HepG2 (cell line): ENCODE measurements at regions not wholly inside any gene's neighbourhood (a gene's known extent, or its start where the extent isn't known, plus 50 kb on each side); places are given as distances from the start of the nearest gene placed in this dataset.

ENCODE experiments used
- ATAC-seq: fragments of 200-7000 bp; cut with Tn5 transposase; 3 replicates; pipeline ENCODE4 v1.9.1; 2020; ENCODE audit warnings: mild to moderate bottlenecking, moderate library complexity
- BruUV-seq: library from RNA; stranded (reverse); fragments of 400-500 nt; replicated peaks from 2 replicates; lab custom pipeline; 2021; lab: Mats Ljungman, UMichigan
- CTCF ChIA-PET: fragments of 300-600 bp; formaldehyde crosslinking; extraction: SDS; loops from one replicate; lab custom pipeline; 2021; ENCODE audit warnings: low total read pairs, inconsistent platforms, low intra/inter-chr PET ratio; lab: Yijun Ruan, JAX
- POLR2A ChIA-PET: fragments of 350-600 bp; sonication (Branson Sonifier 250); formaldehyde crosslinking; loops from one replicate; lab custom pipeline; 2020; ENCODE audit warnings: antibody characterized with exemption, inconsistent platforms; lab: Yijun Ruan, JAX
- DNase-seq: peaks from one replicate; pipeline ENCODE4 v3.0.0-alpha.2; 2015; ENCODE audit warnings: low spot score
- FAIRE-seq: peaks from 3 replicates; lab custom pipeline; 2011; peaks lifted over from hg19 to GRCh38; lab: Jason Lieb, UNC
- H2AFZ ChIP-seq: one replicate; pipeline ENCODE4 v1.6.1; 2011; ENCODE audit warnings: low read length, inconsistent platforms
- H3K27ac ChIP-seq: fragments of 300-600 bp; 3 replicates; pipeline ENCODE4 v1.8.0; 2011; ENCODE audit warnings: mixed run types, mild to moderate bottlenecking, mixed read lengths, low read length, inconsistent platforms; ENCODE audit not compliant: insufficient read depth; ENCODE audit errors: extremely low read length
- H3K27me3 ChIP-seq, 2 experiments: fragments of 200-600 bp in 1 of 2; 2 replicates in 1 of 2; 3 replicates in 1 of 2; pipeline versions ENCODE4 v1.6.0 to v1.8.0; 2011; ENCODE audit warnings: low read length in 2 of 2, mild to moderate bottlenecking in 2 of 2, moderate library complexity in 2 of 2, inconsistent platforms in 1 of 2; ENCODE audit not compliant: insufficient read depth in 2 of 2, control insufficient read depth in 1 of 2
- H3K36me3 ChIP-seq, 2 experiments: fragments of 200-600 bp in 1 of 2; replicated peaks in 1 of 2; 2 replicates in 1 of 2; 3 replicates in 1 of 2; pipeline versions ENCODE4 v1.5.1 to v1.8.0; 2011; ENCODE audit warnings: low read length in 2 of 2, inconsistent platforms in 1 of 2; ENCODE audit not compliant: insufficient read depth in 2 of 2, control insufficient read depth in 1 of 2
- H3K4me1 ChIP-seq: 2 replicates; pipeline ENCODE4 v1.5.1; 2012; ENCODE audit warnings: low read length, inconsistent platforms; ENCODE audit not compliant: insufficient read depth
- H3K4me2 ChIP-seq: 2 replicates; pipeline ENCODE4 v1.6.0; 2011; ENCODE audit warnings: low read depth, low read length, inconsistent platforms
- H3K4me3 ChIP-seq, 3 experiments: fragments of 200-600 bp in 1 of 3; sonication (generic), shearing (Covaris generic) in 1 of 3; replicated peaks in 1 of 3; 2 replicates each; pipeline ENCODE4 v1.5.1; 2011 to 2016; ENCODE audit warnings: low read length in 3 of 3, inconsistent platforms in 2 of 3, low read depth in 2 of 3, mild to moderate bottlenecking in 2 of 3, control low read depth in 1 of 3, mixed read lengths in 1 of 3; ENCODE audit not compliant: insufficient read depth in 1 of 3
- H3K79me2 ChIP-seq: one replicate; pipeline ENCODE4 v1.6.1; 2011; ENCODE audit warnings: low read length, inconsistent platforms; ENCODE audit not compliant: insufficient read depth
- H3K9ac ChIP-seq: 2 replicates; pipeline ENCODE4 v1.6.0; 2011; ENCODE audit warnings: mild to moderate bottlenecking, low read depth, low read length, inconsistent platforms; ENCODE audit not compliant: insufficient read depth
- H3K9me3 ChIP-seq: 2 replicates; pipeline ENCODE4 v1.5.1; 2012; ENCODE audit warnings: mild to moderate bottlenecking, low read length
- H4K20me1 ChIP-seq: 2 replicates; pipeline ENCODE4 v1.6.0; 2011; ENCODE audit warnings: inconsistent platforms, mild to moderate bottlenecking, low read length, moderate library complexity; ENCODE audit not compliant: insufficient read depth
- ARNTL ChIP-seq: sonication (generic); formaldehyde crosslinking; IDR thresholded peaks from 2 replicates; pipeline ENCODE4 v1.4.0; 2020; ENCODE audit warnings: mild to moderate bottlenecking, missing genetic modification reagents
- HNRNPUL1 ChIP-seq: fragments of 200-400 bp; formaldehyde crosslinking; IDR thresholded peaks from 2 replicates; pipeline ENCODE4 v1.6.1; 2017; ENCODE audit warnings: low read depth, mild to moderate bottlenecking, low read length, moderate library complexity
- MYPOP ChIP-seq: sonication (generic); formaldehyde crosslinking; IDR thresholded peaks from 2 replicates; pipeline ENCODE4 v1.8.1; 2023; ENCODE audit warnings: mild to moderate bottlenecking, moderate library complexity, missing genetic modification reagents
- ZNF234 ChIP-seq: sonication (generic); formaldehyde crosslinking; conservative IDR thresholded peaks from 2 replicates; pipeline ENCODE4 v1.5.1; 2020; ENCODE audit warnings: mild to moderate bottlenecking, missing genetic modification reagents
- ZNF407 ChIP-seq: sonication (generic); formaldehyde crosslinking; IDR thresholded peaks from one replicate; pipeline ENCODE4 v1.5.1; 2020; ENCODE audit warnings: mild to moderate bottlenecking, missing genetic modification reagents; ENCODE audit errors: not compliant biosample characterization
- WGBS: methylation state at CpG from one replicate; pipeline ENCODE4 v1.1.6; 2017; ENCODE audit warnings: low lambda C conversion rate; 5-methylcytosine and 5-hydroxymethylcytosine counted together
- in situ Hi-C: cut with HindIII; loops from 2 replicates; pipeline ENCODE4 v1.10.0; 2017; ENCODE audit warnings: low pct_unique_long_range_greater_than_20kb; ENCODE audit not compliant: extremely low pct_ligation_motif_present
- intact Hi-C: fragments of 100-400 bp; cut with micrococcal nuclease; formaldehyde crosslinking; loops from one replicate; pipeline ENCODE4 v1.10.0; 2022; ENCODE audit not compliant: unreplicated experiment

GRCh38 chrX:15953801-15954200 is 99.2 kb upstream of the AP1S2 start:
- Histone ChIP-seq H3K4me1 (no peaks in the 10 kb centered on the region), H3K79me2 (no peaks in the 10 kb centered on the region), H2AFZ (no peak overlapping the region), H3K27ac (no peak overlapping the region), H3K4me3 (no peak overlapping the region), H3K36me3 (no peaks in the 10 kb centered on the region), H3K4me2 (no peak overlapping the region), H3K27me3 (no peaks in the 10 kb centered on the region), H4K20me1 (no peaks in the 10 kb centered on the region), H3K9ac (no peak overlapping the region), H3K9me3 (no peaks in the 10 kb centered on the region)
- CTCF ChIA-PET, result no interaction called here
- ATAC-seq, result no peak
- intact Hi-C loops (no loop called here), in situ Hi-C loops (no loop called here)
- FAIRE-seq, result no peak
- 0% methylated on average over 2 of the region's 2 CpGs for WGBS
- TF ChIP-seq ZNF407 (CRISPR knock-in tag), result no peak
- no peak for TF ChIP-seq ZNF234 (CRISPR knock-in tag)
- TF ChIP-seq ARNTL (CRISPR knock-in tag), result no peak
- TF ChIP-seq MYPOP (CRISPR knock-in tag), result no peak
- TF ChIP-seq HNRNPUL1, result no peak
- DNase-seq, result no peak
- no TSS peak for BruUV-seq
- POLR2A ChIA-PET, result no interaction called here
